ENCODE measurements at regions not wholly inside any gene's neighbourhood (a gene's known extent, or its start where the extent isn't known, plus 50 kb on each side); places are given as distances from the start of the nearest gene placed in this dataset.
"Not testable (repeated sequence)": the region's sequence is repeated elsewhere in the genome, so short reads cannot be mapped to it uniquely, and the experiment has no call there.

GRCh38 chr3:150341891-150342290, 66.2 kb upstream of the TSC22D2 start:
- peak overlapping the region; percentile 26 for H3K4me2 ChIP-seq (ENCODE audit: unreplicated experiment)
- no peak overlapping the region for H3K9ac ChIP-seq
- DNase-seq: peak; percentile 33
- H4K20me1 ChIP-seq (ENCODE audit: insufficient read depth): no peaks in the 10 kb centered on the region
- TF ChIP-seq EZH2phosphoT487 (IDR thresholded peaks at IDR 0.05; ENCODE audit: insufficient read depth, low read depth) (no peak), EZH2 (IDR thresholded peaks at IDR 0.05; ENCODE audit: insufficient read depth, poor library complexity, severe bottlenecking) (no peak)
- H2AFZ ChIP-seq: no peak overlapping the region; the same call in 1 of the 2 replicates
- H3F3A ChIP-seq (ENCODE audit: insufficient read depth): peaks cover 6% of the 10 kb centered on the region
- H3K27me3 ChIP-seq (replicated peaks; ENCODE audit: insufficient read depth): no peaks in the 10 kb centered on the region
- H3K36me3 ChIP-seq (ENCODE audit: low read depth): no peaks in the 10 kb centered on the region
- H3K4me3 ChIP-seq: no peak overlapping the region
- in situ Hi-C loops (cut with MboI): no loop called here
- no peaks in the 10 kb centered on the region for H3K79me2 ChIP-seq (ENCODE audit: insufficient read depth)
- no peak overlapping the region for H3K27ac ChIP-seq
- H3K9me3 ChIP-seq (ENCODE audit: low read depth): no peaks in the 10 kb centered on the region
- no peaks in the 10 kb centered on the region for H3K9me2 ChIP-seq (ENCODE audit: insufficient read depth)
- WGBS, 2 experiments (ENCODE audit: low coverage in 1 of 2, low lambda C conversion rate in 2 of 2, missing lambda C conversion rate in 2 of 2): 23 to 24% methylated on average over 3 of the region's 3 CpGs
- H3K4me1 ChIP-seq (ENCODE audit: insufficient read depth): peaks cover 29% of the 10 kb centered on the region

- H3F3A ChIP-seq (ENCODE audit: insufficient read depth); H3K27me3 ChIP-seq (replicated peaks; ENCODE audit: insufficient read depth): not testable (repeated sequence)
- WGBS, 2 experiments (ENCODE audit: low coverage in 1 of 2, low lambda C conversion rate in 2 of 2, missing lambda C conversion rate in 2 of 2): 88 to 90% methylated on average over 9 of the region's 9 CpGs
Measured at GRCh38 chr3:150336363-150336762, 71.7 kb upstream of the TSC22D2 start.

GRCh38 chr3:150335631-150336030, 72.5 kb upstream of the TSC22D2 start:
- Histone ChIP-seq H3K27ac (no peak overlapping the region), H3F3A (ENCODE audit: insufficient read depth) (no peaks in the 10 kb centered on the region), H3K9me3 (ENCODE audit: low read depth) (no peaks in the 10 kb centered on the region), H3K4me3 (no peak overlapping the region), H3K9ac (no peak overlapping the region), H3K27me3 (replicated peaks; ENCODE audit: insufficient read depth) (no peaks in the 10 kb centered on the region), H3K9me2 (ENCODE audit: insufficient read depth) (no peaks in the 10 kb centered on the region), H4K20me1 (ENCODE audit: insufficient read depth) (no peaks in the 10 kb centered on the region), H3K4me2 (ENCODE audit: unreplicated experiment) (no peak overlapping the region), H3K4me1 (ENCODE audit: insufficient read depth) (no peaks in the 10 kb centered on the region), H3K36me3 (ENCODE audit: low read depth) (no peaks in the 10 kb centered on the region), H2AFZ (no peak overlapping the region), H3K79me2 (ENCODE audit: insufficient read depth) (no peaks in the 10 kb centered on the region)
- no peak for DNase-seq
- 69 to 75% methylated on average over 2 of the region's 2 CpGs for WGBS, 2 experiments (ENCODE audit: low coverage in 1 of 2, low lambda C conversion rate in 2 of 2, missing lambda C conversion rate in 2 of 2)
- TF ChIP-seq EZH2 (IDR thresholded peaks at IDR 0.05; ENCODE audit: insufficient read depth, poor library complexity, severe bottlenecking) (no peak), EZH2phosphoT487 (IDR thresholded peaks at IDR 0.05; ENCODE audit: insufficient read depth, low read depth) (no peak)
- in situ Hi-C loops (cut with MboI): no loop called here

More at GRCh38 chr3:150336363-150336762, 71.7 kb upstream of the TSC22D2 start:
- H4K20me1 ChIP-seq (ENCODE audit: insufficient read depth); H3K9me3 ChIP-seq (ENCODE audit: low read depth); H3K79me2 ChIP-seq (ENCODE audit: insufficient read depth); in situ Hi-C loops (cut with MboI); H3K36me3 ChIP-seq (ENCODE audit: low read depth); DNase-seq; H2AFZ ChIP-seq; H3K9ac ChIP-seq; H3K27ac ChIP-seq; H3K9me2 ChIP-seq (ENCODE audit: insufficient read depth); H3K4me3 ChIP-seq; H3K4me2 ChIP-seq (ENCODE audit: unreplicated experiment); H3K4me1 ChIP-seq (ENCODE audit: insufficient read depth): not testable (repeated sequence)

GRCh38 chr3:150334974-150335373, 73.1 kb upstream of the TSC22D2 start:
- no peak for TF ChIP-seq EZH2 (IDR thresholded peaks at IDR 0.05; ENCODE audit: insufficient read depth, poor library complexity, severe bottlenecking)
- TF ChIP-seq EZH2phosphoT487 (IDR thresholded peaks at IDR 0.05; ENCODE audit: insufficient read depth, low read depth): no peak
- Histone ChIP-seq H2AFZ (no peak overlapping the region), H3K9me3 (ENCODE audit: low read depth) (no peaks in the 10 kb centered on the region), H3K9me2 (ENCODE audit: insufficient read depth) (no peaks in the 10 kb centered on the region), H3K79me2 (ENCODE audit: insufficient read depth) (no peaks in the 10 kb centered on the region), H3K27me3 (replicated peaks; ENCODE audit: insufficient read depth) (no peaks in the 10 kb centered on the region), H3F3A (ENCODE audit: insufficient read depth) (no peaks in the 10 kb centered on the region), H3K4me2 (ENCODE audit: unreplicated experiment) (no peak overlapping the region), H3K27ac (no peak overlapping the region), H3K9ac (no peak overlapping the region), H4K20me1 (ENCODE audit: insufficient read depth) (no peaks in the 10 kb centered on the region), H3K36me3 (ENCODE audit: low read depth) (no peaks in the 10 kb centered on the region), H3K4me1 (ENCODE audit: insufficient read depth) (no peaks in the 10 kb centered on the region), H3K4me3 (no peak overlapping the region)
- WGBS, 2 experiments (ENCODE audit: low coverage in 1 of 2, low lambda C conversion rate in 2 of 2, missing lambda C conversion rate in 2 of 2): 94 to 96% methylated on average over 3 of the region's 3 CpGs
- in situ Hi-C loops (cut with MboI): no loop called here
- no peak for DNase-seq

- H3K79me2 ChIP-seq (ENCODE audit: insufficient read depth): no peaks in the 10 kb centered on the region
- 94 to 96% methylated on average over 1 of the region's 1 CpG for WGBS, 2 experiments (ENCODE audit: low coverage in 1 of 2, low lambda C conversion rate in 2 of 2, missing lambda C conversion rate in 2 of 2)
Measured at GRCh38 chr3:150333477-150333876, 74.6 kb upstream of the TSC22D2 start.

More at GRCh38 chr3:150333477-150333876, 74.6 kb upstream of the TSC22D2 start:
- Histone ChIP-seq H3K4me1 (ENCODE audit: insufficient read depth) (no peaks in the 10 kb centered on the region), H3K9me3 (ENCODE audit: low read depth) (no peaks in the 10 kb centered on the region), H3K27me3 (replicated peaks; ENCODE audit: insufficient read depth) (no peaks in the 10 kb centered on the region), H4K20me1 (ENCODE audit: insufficient read depth) (no peaks in the 10 kb centered on the region), H2AFZ (no peak overlapping the region), H3K4me2 (ENCODE audit: unreplicated experiment) (no peak overlapping the region), H3K36me3 (ENCODE audit: low read depth) (no peaks in the 10 kb centered on the region), H3K9ac (no peak overlapping the region), H3F3A (ENCODE audit: insufficient read depth) (no peaks in the 10 kb centered on the region), H3K27ac (no peak overlapping the region), H3K9me2 (ENCODE audit: insufficient read depth) (no peaks in the 10 kb centered on the region), H3K4me3 (no peak overlapping the region)
- TF ChIP-seq EZH2phosphoT487 (IDR thresholded peaks at IDR 0.05; ENCODE audit: insufficient read depth, low read depth) (no peak), EZH2 (IDR thresholded peaks at IDR 0.05; ENCODE audit: insufficient read depth, poor library complexity, severe bottlenecking) (no peak)
- in situ Hi-C loops (cut with MboI): no loop called here
- no peak for DNase-seq
